Left ventricle myocardium inferior (tissue), 1 donor: ENCODE measurements at regions not wholly inside any gene's neighbourhood (a gene's known extent, or its start where the extent isn't known, plus 50 kb on each side); places are given as distances from the start of the nearest gene placed in this dataset.

Experiments
- DNase-seq: peaks from one replicate; pipeline ENCODE4 v3.0.0-alpha.2; 2020
- H3K27ac ChIP-seq: fragments of 200-600 bp; replicated peaks from 2 replicates; pipeline ENCODE4 v1.8.0; 2021
- H3K27me3 ChIP-seq: fragments of 200-600 bp; 2 replicates; pipeline ENCODE4 v1.8.0; 2021; ENCODE audit warnings: low read depth
- H3K36me3 ChIP-seq: fragments of 200-600 bp; 2 replicates; pipeline ENCODE4 v1.8.0; 2021
- H3K4me1 ChIP-seq: fragments of 200-600 bp; 2 replicates; pipeline ENCODE4 v1.8.0; 2021
- H3K4me3 ChIP-seq: fragments of 200-600 bp; 2 replicates; pipeline ENCODE4 v1.8.0; 2021; ENCODE audit warnings: mild to moderate bottlenecking, moderate library complexity
- H3K9me3 ChIP-seq: fragments of 200-600 bp; replicated peaks from 2 replicates; pipeline ENCODE4 v1.8.0; 2021
- intact Hi-C: fragments of 100-400 bp; cut with micrococcal nuclease; formaldehyde crosslinking; loops from one replicate; pipeline ENCODE4 v1.11.0; 2022
- TF ChIP-seq, protein P1 (sequence below): fragments of 200-600 bp; IDR thresholded peaks from 2 replicates; pipeline ENCODE4 v1.8.0; 2021; ENCODE audit warnings: antibody characterized with exemption, mild to moderate bottlenecking, borderline replicate concordance
- donor health status: DM: no; HTN: yes; CAD: no; lungs with severe emphysema.

GRCh38 chr17:14925498-14925897 is 339.6 kb downstream of the PMP22 start:
- TF ChIP-seq, protein P1, sequence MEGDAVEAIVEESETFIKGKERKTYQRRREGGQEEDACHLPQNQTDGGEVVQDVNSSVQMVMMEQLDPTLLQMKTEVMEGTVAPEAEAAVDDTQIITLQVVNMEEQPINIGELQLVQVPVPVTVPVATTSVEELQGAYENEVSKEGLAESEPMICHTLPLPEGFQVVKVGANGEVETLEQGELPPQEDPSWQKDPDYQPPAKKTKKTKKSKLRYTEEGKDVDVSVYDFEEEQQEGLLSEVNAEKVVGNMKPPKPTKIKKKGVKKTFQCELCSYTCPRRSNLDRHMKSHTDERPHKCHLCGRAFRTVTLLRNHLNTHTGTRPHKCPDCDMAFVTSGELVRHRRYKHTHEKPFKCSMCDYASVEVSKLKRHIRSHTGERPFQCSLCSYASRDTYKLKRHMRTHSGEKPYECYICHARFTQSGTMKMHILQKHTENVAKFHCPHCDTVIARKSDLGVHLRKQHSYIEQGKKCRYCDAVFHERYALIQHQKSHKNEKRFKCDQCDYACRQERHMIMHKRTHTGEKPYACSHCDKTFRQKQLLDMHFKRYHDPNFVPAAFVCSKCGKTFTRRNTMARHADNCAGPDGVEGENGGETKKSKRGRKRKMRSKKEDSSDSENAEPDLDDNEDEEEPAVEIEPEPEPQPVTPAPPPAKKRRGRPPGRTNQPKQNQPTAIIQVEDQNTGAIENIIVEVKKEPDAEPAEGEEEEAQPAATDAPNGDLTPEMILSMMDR, result no peak
- no peak for DNase-seq
- intact Hi-C loops, result loop anchor here (10.0 kb wide), 1 partner anchor 1621 kb away; no protein-coding TSS in a partner anchor
- peaks cover 12% of the 10 kb centered on the region for H3K9me3 ChIP-seq
- H3K4me3 ChIP-seq, result no peak overlapping the region
- H3K27me3 ChIP-seq, result peaks cover 15% of the 10 kb centered on the region
- H3K27ac ChIP-seq, result no peak overlapping the region
- no peaks in the 10 kb centered on the region for H3K36me3 ChIP-seq
- no peaks in the 10 kb centered on the region for H3K4me1 ChIP-seq

DNA sequence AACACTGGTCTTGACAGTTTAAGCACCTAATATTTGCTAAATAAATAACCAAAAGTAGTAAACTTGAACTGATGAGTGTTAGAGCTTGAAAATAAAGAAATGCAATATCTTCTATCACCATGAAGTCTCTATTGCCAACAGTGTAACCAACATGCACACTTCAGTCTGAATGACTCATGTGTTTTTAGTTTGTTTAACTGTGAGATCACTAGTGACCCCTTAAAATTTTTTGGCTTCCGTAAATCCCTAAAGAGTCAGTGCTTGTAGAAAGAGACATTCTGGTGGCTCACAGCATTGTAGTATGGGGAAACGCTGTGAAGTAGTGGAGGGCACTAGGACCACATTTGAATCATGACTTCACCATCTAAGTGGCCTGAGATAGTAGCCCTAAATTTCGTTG is 341.1 kb downstream of the PMP22 start:
- H3K4me1 ChIP-seq, result no peaks in the 10 kb centered on the region
- no peak for DNase-seq
- H3K27me3 ChIP-seq, result peaks cover 15% of the 10 kb centered on the region
- TF ChIP-seq, protein P1, result no peak
- no peak overlapping the region for H3K4me3 ChIP-seq
- intact Hi-C loops, result loop anchor here (10.0 kb wide), 1 partner anchor 1619 kb away; no protein-coding TSS in a partner anchor
- H3K27ac ChIP-seq, result no peak overlapping the region
- H3K9me3 ChIP-seq, result peaks cover 12% of the 10 kb centered on the region
- H3K36me3 ChIP-seq, result no peaks in the 10 kb centered on the region

DNA sequence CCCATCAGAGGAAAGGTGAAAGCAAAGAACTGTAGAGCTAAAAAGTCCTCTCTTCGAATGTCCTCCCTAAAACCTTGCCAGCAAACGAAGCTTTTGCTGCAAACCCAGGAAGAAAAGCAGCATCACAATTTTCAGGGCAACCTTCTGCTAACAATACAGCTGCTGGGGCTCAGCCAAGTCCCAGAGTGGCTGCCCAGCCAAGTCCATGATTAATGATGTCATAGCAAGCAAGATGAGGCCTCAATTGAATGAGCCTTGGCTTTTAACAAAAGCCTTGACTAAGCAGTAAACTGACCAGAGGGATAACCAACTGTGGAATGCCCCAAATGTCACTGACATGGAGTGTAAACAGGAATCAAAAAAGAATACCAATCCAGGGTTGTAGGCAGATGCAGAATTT is 342.7 kb downstream of the PMP22 start:
- peaks cover 5% of the 10 kb centered on the region for H3K27me3 ChIP-seq
- intact Hi-C loops, result loop anchor here (10.0 kb wide), 1 partner anchor 1618 kb away; no protein-coding TSS in a partner anchor
- H3K9me3 ChIP-seq, result peaks cover 12% of the 10 kb centered on the region
- no peak for DNase-seq
- no peak overlapping the region for H3K27ac ChIP-seq
- no peaks in the 10 kb centered on the region for H3K4me1 ChIP-seq
- no peaks in the 10 kb centered on the region for H3K36me3 ChIP-seq
- TF ChIP-seq, protein P1, result no peak
- H3K4me3 ChIP-seq, result no peak overlapping the region

DNA sequence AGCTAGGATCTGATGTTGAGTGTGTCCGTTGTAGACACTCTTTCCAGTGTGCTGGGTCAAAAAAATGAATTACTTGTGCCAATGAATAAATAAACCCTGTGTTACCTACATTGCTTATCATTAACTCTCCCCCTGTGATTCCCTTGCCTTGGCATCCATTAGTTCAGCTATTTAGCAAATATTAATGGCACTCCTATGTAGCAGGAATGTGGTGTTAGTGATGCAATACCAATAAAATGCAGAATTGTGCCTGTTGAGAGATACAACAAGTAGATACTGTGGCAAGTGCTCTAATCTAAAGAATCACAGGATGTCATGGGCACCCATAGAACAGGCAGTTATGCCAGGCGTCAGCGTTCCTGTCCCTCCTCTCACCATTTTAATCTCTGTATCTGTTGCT is 343.2 kb downstream of the PMP22 start:
- intact Hi-C loops, result loop anchor here (10.0 kb wide), 1 partner anchor 1617 kb away; no protein-coding TSS in a partner anchor
- TF ChIP-seq, protein P1, result no peak

DNA sequence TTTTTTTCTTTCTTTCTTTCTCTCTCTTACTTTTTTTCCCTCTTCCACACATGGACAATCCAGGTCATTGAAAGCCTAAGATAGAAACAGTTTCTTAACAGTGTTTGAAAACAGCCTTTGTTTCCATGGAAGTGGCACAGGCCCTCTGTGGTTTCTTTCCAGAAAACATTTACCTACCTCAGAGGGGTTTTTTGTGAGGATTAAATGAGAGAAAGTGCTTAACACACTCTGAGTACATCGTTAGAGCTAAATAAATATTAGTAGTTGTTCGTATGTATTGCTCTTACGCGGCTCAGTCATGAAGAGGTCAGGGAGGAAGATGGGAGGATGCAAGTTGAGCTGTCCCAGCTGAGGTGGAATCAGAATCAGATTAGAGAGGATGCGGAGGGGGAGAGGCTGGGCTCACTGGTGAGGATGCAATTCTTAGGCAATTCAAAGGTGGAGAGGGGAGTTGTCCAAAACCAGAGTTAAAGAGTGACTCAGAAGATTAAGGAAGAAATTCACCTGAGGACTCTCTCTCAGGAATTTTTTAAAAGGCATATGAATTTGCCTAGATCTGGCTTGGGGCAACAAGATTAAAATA is 345.4 kb downstream of the PMP22 start:
- H3K4me3 ChIP-seq, result no peak overlapping the region
- peaks cover 15% of the 10 kb centered on the region for H3K9me3 ChIP-seq
- no peak for DNase-seq
- H3K4me1 ChIP-seq, result no peaks in the 10 kb centered on the region
- H3K27me3 ChIP-seq, result no peaks in the 10 kb centered on the region
- no peaks in the 10 kb centered on the region for H3K36me3 ChIP-seq
- intact Hi-C loops, result loop anchor here (10.0 kb wide), 1 partner anchor 1615 kb away; no protein-coding TSS in a partner anchor
- TF ChIP-seq, protein P1, result no peak
- H3K27ac ChIP-seq, result no peak overlapping the region

More for the DNA sequence above, 343.2 kb downstream of the PMP22 start:
- Histone ChIP-seq H3K27ac (no peak overlapping the region), H3K27me3 (peaks cover under 1% of the 10 kb centered on the region), H3K4me1 (no peaks in the 10 kb centered on the region), H3K9me3 (peaks cover 12% of the 10 kb centered on the region), H3K4me3 (no peak overlapping the region), H3K36me3 (no peaks in the 10 kb centered on the region)
- DNase-seq, result no peak
